Astrocyte (in vitro differentiated cells and primary cell): ENCODE measurements at regions not wholly inside any gene's neighbourhood (a gene's known extent, or its start where the extent isn't known, plus 50 kb on each side); places are given as distances from the start of the nearest gene placed in this dataset.

ENCODE experiments used
- DNase-seq: peaks from one replicate; pipeline ENCODE4 v3.0.0-alpha.2; 2010; ENCODE audit warnings: low read depth
- FAIRE-seq: peaks from 2 replicates; lab custom pipeline; 2011; peaks lifted over from hg19 to GRCh38; lab: Jason Lieb, UNC
- H2AFZ ChIP-seq: 2 replicates; pipeline ENCODE4 v1.6.0; 2012; ENCODE audit warnings: low read depth, low read length, inconsistent platforms
- H3K27ac ChIP-seq: 2 replicates; pipeline ENCODE4 v1.5.1; 2011; ENCODE audit warnings: low read depth, low read length, inconsistent platforms
- H3K27me3 ChIP-seq: 2 replicates; pipeline ENCODE4 v1.6.0; 2011; ENCODE audit warnings: low read length, inconsistent platforms; ENCODE audit not compliant: insufficient read depth
- H3K36me3 ChIP-seq: 2 replicates; pipeline ENCODE4 v1.5.1; 2011; ENCODE audit warnings: low read length, inconsistent platforms; ENCODE audit not compliant: insufficient read depth
- H3K4me1 ChIP-seq: 2 replicates; pipeline ENCODE4 v1.5.1; 2011; ENCODE audit warnings: low read length, inconsistent platforms; ENCODE audit not compliant: insufficient read depth
- H3K4me2 ChIP-seq: 2 replicates; pipeline ENCODE4 v1.6.0; 2012; ENCODE audit warnings: low read length, inconsistent platforms
- H3K4me3 ChIP-seq: 2 replicates; pipeline ENCODE4 v1.5.1; 2011; ENCODE audit warnings: low read depth, mild to moderate bottlenecking, low read length, inconsistent platforms; ENCODE audit not compliant: insufficient read depth
- H3K79me2 ChIP-seq: 2 replicates; pipeline ENCODE4 v1.6.0; 2012; ENCODE audit warnings: mild to moderate bottlenecking, low read length, inconsistent platforms; ENCODE audit not compliant: insufficient read depth
- H3K9ac ChIP-seq: 2 replicates; pipeline ENCODE4 v1.6.0; 2012; ENCODE audit warnings: mild to moderate bottlenecking, low read length, inconsistent platforms
- H3K9me3 ChIP-seq: 2 replicates; pipeline ENCODE4 v1.5.1; 2012; ENCODE audit warnings: low read depth, mild to moderate bottlenecking, low read length, inconsistent platforms; ENCODE audit not compliant: insufficient read depth
- H4K20me1 ChIP-seq: 2 replicates; pipeline ENCODE4 v1.6.0; 2012; ENCODE audit warnings: low read length, inconsistent platforms; ENCODE audit not compliant: insufficient read depth
- H3K27ac Mint-ChIP-seq: one replicate; pipeline ENCODE4 v1.8.0; 2021; ENCODE audit warnings: mild to moderate bottlenecking, mixed read lengths; ENCODE audit not compliant: unreplicated experiment
- H3K27me3 Mint-ChIP-seq: one replicate; pipeline ENCODE4 v1.8.0; 2021; ENCODE audit warnings: low read depth, mixed read lengths; ENCODE audit not compliant: unreplicated experiment
- H3K36me3 Mint-ChIP-seq: one replicate; pipeline ENCODE4 v1.8.0; 2021; ENCODE audit warnings: low read depth, mixed read lengths; ENCODE audit not compliant: unreplicated experiment
- H3K4me1 Mint-ChIP-seq: one replicate; pipeline ENCODE4 v1.8.0; 2021; ENCODE audit warnings: low read depth, mixed read lengths; ENCODE audit not compliant: unreplicated experiment
- H3K4me3 Mint-ChIP-seq: one replicate; pipeline ENCODE4 v1.8.0; 2021; ENCODE audit warnings: mild to moderate bottlenecking, moderate library complexity, mixed read lengths; ENCODE audit not compliant: unreplicated experiment
- H3K9me3 Mint-ChIP-seq: one replicate; pipeline ENCODE4 v1.8.0; 2021; ENCODE audit warnings: mild to moderate bottlenecking, mixed read lengths; ENCODE audit not compliant: unreplicated experiment
- CTCF ChIP-seq: IDR thresholded peaks from 2 replicates; pipeline ENCODE4 v1.5.1; 2011; ENCODE audit warnings: low read depth, mild to moderate bottlenecking, inconsistent platforms, low read length, moderate library complexity; ENCODE audit not compliant: insufficient read depth
- EZH2 ChIP-seq: IDR thresholded peaks from 2 replicates; pipeline ENCODE4 v1.6.1; 2012; ENCODE audit warnings: mild to moderate bottlenecking, low read length, inconsistent platforms; ENCODE audit not compliant: insufficient read depth

GRCh38 chr17:14405189-14405588 lies 104.3 kb downstream of the HS3ST3B1 start:
- Histone ChIP-seq H3K9me3 (no peaks in the 10 kb centered on the region), H3K79me2 (no peaks in the 10 kb centered on the region), H2AFZ (no peak overlapping the region), H3K4me1 (no peaks in the 10 kb centered on the region), H3K9ac (no peak overlapping the region), H3K27me3 (no peaks in the 10 kb centered on the region), H3K4me2 (no peak overlapping the region), H3K27ac (no peak overlapping the region), H4K20me1 (no peaks in the 10 kb centered on the region), H3K36me3 (no peaks in the 10 kb centered on the region), H3K4me3 (no peak overlapping the region)
- no peak overlapping the region for H3K27ac Mint-ChIP-seq
- H3K4me3 Mint-ChIP-seq: no peak overlapping the region
- FAIRE-seq: no peak
- DNase-seq: no peak
- H3K9me3 Mint-ChIP-seq: peaks cover 5% of the 10 kb centered on the region
- no peaks in the 10 kb centered on the region for H3K36me3 Mint-ChIP-seq
- H3K4me1 Mint-ChIP-seq: no peaks in the 10 kb centered on the region
- H3K27me3 Mint-ChIP-seq: no peaks in the 10 kb centered on the region
- TF ChIP-seq EZH2 (no peak), CTCF (no peak)
